Right atrium auricular region (tissue), 2 donors: ENCODE measurements at regions not wholly inside any gene's neighbourhood (a gene's known extent, or its start where the extent isn't known, plus 50 kb on each side); places are given as distances from the start of the nearest gene placed in this dataset.

Experiments used
- DNase-seq: peaks from one replicate; pipeline ENCODE4 v3.0.0-alpha.2; 2019; ENCODE audit warnings: low spot score
- H3K27ac ChIP-seq, 2 donors: fragments of 200-600 bp; sonication (generic); 1 replicate in 1 of 2; 2 replicates in 1 of 2; pipeline ENCODE4 v1.5.1; 2016 to 2019
- H3K27me3 ChIP-seq, 2 donors: fragments of 200-600 bp; sonication (generic); one replicate each; pipeline versions ENCODE4 v1.5.1 to v1.6.0; 2017 to 2019
- H3K36me3 ChIP-seq: fragments of 200-600 bp; sonication (generic); one replicate; pipeline ENCODE4 v1.5.1; 2016
- H3K4me1 ChIP-seq, 2 donors: fragments of 200-600 bp; sonication (generic); one replicate each; pipeline versions ENCODE4 v1.5.1 to v1.6.0; 2017 to 2019
- H3K4me3 ChIP-seq, 2 donors: fragments of 200-600 bp; sonication (generic); 1 replicate in 1 of 2; 2 replicates in 1 of 2; pipeline ENCODE4 v1.5.1; 2017 to 2019; ENCODE audit warnings: mild to moderate bottlenecking in 1 of 2, moderate library complexity in 1 of 2
- H3K9me3 ChIP-seq, 2 donors: fragments of 200-600 bp; sonication (generic); one replicate each; pipeline ENCODE4 v1.5.1; 2019
- TF ChIP-seq, protein P1 (sequence below), 2 donors: fragments of 200-600 bp; sonication (generic); IDR thresholded peaks; one replicate each; pipeline ENCODE4 v1.5.1; 2019; ENCODE audit warnings: antibody characterized with exemption in 2 of 2

DNA sequence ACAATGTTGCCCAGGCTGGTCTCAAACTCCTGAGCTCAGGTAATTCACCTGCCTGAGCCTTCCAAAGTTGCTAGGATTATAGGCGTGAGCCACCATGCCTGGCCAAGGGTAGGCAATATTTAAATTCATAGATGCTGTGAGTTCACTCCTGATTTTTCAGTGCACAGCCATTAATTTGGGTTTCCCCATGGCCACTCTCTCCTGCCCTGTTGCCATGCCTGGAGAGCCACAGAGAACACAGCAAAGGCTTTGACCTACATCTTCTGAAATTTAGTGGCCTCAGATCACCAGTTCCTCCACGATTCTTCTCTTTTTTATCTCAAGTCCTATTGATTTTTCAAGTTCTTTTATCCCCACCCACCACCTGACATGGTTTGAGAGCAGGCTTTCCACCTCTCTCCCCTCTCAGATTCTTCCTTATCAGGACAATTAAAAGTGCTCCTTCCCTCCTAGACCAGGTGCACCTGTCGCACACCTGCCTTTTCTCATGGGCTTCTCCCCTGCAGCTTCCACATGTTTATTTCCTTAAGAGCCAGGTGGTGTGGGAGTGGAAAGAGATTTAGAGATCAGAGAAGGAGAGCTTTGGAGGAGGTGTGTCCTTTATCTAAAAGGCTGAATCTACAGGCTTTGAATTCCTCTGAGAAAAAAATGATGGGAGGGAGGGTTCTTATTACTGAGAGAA lies 123.8 kb downstream of the ADRA2A start:
- DNase-seq, result no peak
- no peaks in the 10 kb centered on the region for H3K9me3 ChIP-seq
- no peaks in the 10 kb centered on the region for H3K4me1 ChIP-seq
- no peaks in the 10 kb centered on the region for H3K27me3 ChIP-seq
- TF ChIP-seq, protein P1, sequence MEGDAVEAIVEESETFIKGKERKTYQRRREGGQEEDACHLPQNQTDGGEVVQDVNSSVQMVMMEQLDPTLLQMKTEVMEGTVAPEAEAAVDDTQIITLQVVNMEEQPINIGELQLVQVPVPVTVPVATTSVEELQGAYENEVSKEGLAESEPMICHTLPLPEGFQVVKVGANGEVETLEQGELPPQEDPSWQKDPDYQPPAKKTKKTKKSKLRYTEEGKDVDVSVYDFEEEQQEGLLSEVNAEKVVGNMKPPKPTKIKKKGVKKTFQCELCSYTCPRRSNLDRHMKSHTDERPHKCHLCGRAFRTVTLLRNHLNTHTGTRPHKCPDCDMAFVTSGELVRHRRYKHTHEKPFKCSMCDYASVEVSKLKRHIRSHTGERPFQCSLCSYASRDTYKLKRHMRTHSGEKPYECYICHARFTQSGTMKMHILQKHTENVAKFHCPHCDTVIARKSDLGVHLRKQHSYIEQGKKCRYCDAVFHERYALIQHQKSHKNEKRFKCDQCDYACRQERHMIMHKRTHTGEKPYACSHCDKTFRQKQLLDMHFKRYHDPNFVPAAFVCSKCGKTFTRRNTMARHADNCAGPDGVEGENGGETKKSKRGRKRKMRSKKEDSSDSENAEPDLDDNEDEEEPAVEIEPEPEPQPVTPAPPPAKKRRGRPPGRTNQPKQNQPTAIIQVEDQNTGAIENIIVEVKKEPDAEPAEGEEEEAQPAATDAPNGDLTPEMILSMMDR (IDR thresholded peaks at IDR 0.05), result no peak
- no peak overlapping the region for H3K27ac ChIP-seq
- H3K36me3 ChIP-seq, result no peaks in the 10 kb centered on the region
- no peak overlapping the region for H3K4me3 ChIP-seq

DNA sequence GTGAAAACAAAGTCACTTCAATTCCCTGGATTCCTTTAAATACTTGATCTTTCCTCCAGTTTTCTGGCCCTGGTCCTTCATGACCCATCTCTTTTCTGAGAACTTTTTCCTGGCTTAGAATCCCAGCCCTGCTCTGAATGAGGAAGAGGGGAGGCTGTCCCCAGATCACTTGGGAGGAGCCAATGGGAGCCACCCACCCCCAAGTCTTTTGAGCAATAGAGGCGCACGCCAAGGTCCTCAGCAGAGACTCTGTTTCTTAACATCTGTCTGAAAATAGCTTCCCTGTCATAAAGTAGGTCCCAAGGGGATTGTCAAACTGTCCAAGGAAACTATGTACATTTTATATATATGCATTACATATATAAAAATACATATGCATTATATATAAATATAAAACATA lies 126.8 kb downstream of the ADRA2A start:
- Histone ChIP-seq H3K4me3 (no peak overlapping the region), H3K4me1 (no peaks in the 10 kb centered on the region), H3K36me3 (no peaks in the 10 kb centered on the region), H3K27ac (no peak overlapping the region), H3K27me3 (no peaks in the 10 kb centered on the region), H3K9me3 (no peaks in the 10 kb centered on the region)
- DNase-seq, result no peak
- TF ChIP-seq, protein P1 (IDR thresholded peaks at IDR 0.05), result no peak

DNA sequence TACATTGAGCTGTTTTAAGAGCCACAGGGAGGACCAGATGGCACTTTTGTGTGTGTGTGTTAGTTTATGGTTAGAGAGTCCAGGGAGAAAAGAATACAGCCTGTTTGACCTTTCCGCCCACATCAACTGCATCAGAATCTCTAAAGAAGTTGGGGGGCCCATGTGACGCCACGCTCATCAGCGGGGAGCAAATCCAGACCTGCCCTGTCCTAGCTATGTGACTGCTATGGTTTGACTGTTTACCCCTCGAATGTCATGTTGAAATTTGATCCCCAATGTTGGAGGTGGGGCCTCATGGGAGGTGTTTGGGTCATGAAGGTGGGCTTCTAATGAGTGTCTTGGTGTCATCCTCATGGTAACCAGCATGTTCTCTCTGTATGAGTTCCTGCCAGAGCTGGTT lies 128.0 kb downstream of the ADRA2A start:
- Histone ChIP-seq H3K27ac (no peak overlapping the region), H3K27me3 (no peaks in the 10 kb centered on the region), H3K4me3 (no peak overlapping the region), H3K9me3 (no peaks in the 10 kb centered on the region), H3K36me3 (no peaks in the 10 kb centered on the region), H3K4me1 (no peaks in the 10 kb centered on the region)
- no peak for DNase-seq
- TF ChIP-seq, protein P1 (IDR thresholded peaks at IDR 0.05), result no peak

DNA sequence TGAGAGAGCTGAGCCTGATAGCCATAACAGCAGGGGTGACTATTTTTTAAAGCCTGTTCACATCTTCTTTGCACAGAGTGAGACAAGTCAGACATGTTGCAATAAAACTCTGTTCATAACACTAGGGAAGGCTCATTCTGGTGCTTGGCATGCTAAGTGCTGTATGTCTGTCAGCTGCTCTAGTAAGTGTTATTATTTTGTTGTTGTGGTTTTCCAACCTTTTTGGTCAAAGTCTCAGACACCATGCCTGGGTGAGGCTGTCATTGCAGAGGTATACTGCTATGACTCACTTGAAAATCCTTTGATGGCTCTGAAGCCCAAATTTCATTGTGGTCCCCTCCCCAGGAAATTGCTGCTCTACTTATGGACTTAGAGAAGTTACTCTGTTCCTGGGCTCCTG lies 129.7 kb downstream of the ADRA2A start:
- no peaks in the 10 kb centered on the region for H3K27me3 ChIP-seq
- no peak overlapping the region for H3K27ac ChIP-seq
- DNase-seq, result no peak
- TF ChIP-seq, protein P1 (IDR thresholded peaks at IDR 0.05), result no peak
- no peaks in the 10 kb centered on the region for H3K9me3 ChIP-seq
- no peaks in the 10 kb centered on the region for H3K36me3 ChIP-seq
- H3K4me3 ChIP-seq, result no peak overlapping the region
- H3K4me1 ChIP-seq, result no peaks in the 10 kb centered on the region

DNA sequence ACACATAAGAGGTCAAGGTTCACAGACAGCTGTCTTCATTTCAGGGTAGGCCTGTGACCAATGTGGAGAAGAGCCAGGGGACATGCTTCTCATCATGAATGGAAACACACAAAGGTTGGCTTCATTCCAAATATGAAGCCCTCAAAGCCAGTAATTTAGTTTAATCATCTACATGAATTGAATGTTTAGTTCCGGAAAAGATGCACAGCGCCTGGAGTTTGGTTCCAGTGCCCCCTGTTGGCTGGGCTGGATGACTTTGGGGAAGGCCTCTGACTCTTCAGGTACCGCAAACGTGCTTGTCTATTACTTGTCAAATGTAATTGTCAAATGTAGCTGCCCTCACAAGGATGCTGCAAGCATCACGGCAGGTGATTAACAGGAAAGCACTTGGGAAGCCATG lies 130.7 kb downstream of the ADRA2A start:
- TF ChIP-seq, protein P1 (IDR thresholded peaks at IDR 0.05), result no peak
- Histone ChIP-seq H3K27ac (no peak overlapping the region), H3K4me3 (no peak overlapping the region), H3K4me1 (no peaks in the 10 kb centered on the region), H3K9me3 (no peaks in the 10 kb centered on the region), H3K27me3 (no peaks in the 10 kb centered on the region), H3K36me3 (no peaks in the 10 kb centered on the region)
- DNase-seq, result no peak

DNA sequence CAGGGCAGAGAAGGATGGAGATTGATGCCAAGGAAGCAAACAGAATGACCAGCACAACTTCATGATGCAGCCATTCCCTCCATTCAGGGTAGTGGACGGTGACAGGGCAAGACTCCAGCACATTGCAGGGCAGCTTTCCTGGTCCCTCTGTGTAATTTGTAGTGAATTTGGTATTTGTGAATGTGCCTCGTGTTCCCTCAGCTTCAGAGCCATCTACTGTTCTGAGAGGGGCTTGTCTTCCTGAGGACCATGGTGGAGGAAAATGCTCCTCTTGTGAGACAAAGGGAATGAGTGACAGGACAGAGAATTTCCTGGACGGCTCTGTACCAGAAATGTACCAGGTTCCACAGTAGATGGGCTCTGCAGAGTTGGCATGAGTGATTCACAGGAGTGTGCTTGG lies 132.1 kb downstream of the ADRA2A start:
- TF ChIP-seq, protein P1 (IDR thresholded peaks at IDR 0.05), result no peak
- Histone ChIP-seq H3K27ac (no peak overlapping the region), H3K4me1 (no peaks in the 10 kb centered on the region), H3K36me3 (no peaks in the 10 kb centered on the region), H3K27me3 (no peaks in the 10 kb centered on the region), H3K9me3 (no peaks in the 10 kb centered on the region), H3K4me3 (no peak overlapping the region)
- no peak for DNase-seq
